Omental fat pad (tissue), 3 donors: ENCODE measurements at regions not wholly inside any gene's neighbourhood (a gene's known extent, or its start where the extent isn't known, plus 50 kb on each side); places are given as distances from the start of the nearest gene placed in this dataset.
A peak's percentile ranks its signal among the peaks of the same experiment; 100 is the strongest.

Experiments
- ATAC-seq: fragments of 150-250 bp; one replicate; pipeline ENCODE4 v1.9.1; 2016; ENCODE audit warnings: mild to moderate bottlenecking, moderate library complexity; ENCODE audit not compliant: low FRiP score
- DNase-seq: peaks from one replicate; pipeline ENCODE4 v3.0.0-alpha.2; 2019; ENCODE audit warnings: low spot score
- TF ChIP-seq, protein P1 (sequence below), 3 donors: fragments of 450-650 bp; IDR thresholded peaks; one replicate each; pipeline ENCODE4 v1.5.1; 2016 to 2017; ENCODE audit warnings: antibody characterized with exemption in 3 of 3, mild to moderate bottlenecking in 3 of 3, moderate library complexity in 2 of 3

DNA sequence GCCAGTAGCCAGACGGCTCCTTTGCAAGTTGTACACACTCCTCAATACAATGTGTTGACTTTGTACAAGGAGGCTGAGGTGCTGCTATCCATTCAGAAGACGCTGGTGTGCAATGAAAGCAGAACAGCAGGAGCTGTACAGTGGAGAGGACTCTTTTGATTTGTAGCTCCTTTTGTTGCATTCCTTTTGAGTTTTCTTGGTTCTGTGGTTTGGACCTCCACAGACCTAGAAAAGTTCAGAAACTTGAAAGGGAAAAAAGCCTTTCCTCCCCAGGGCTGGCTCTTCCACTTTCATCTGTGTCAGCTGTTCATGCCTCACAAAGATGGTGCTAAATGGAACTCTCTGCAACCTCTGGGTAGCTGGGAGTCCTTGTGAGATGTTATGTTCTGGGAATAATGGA, 117.4 kb downstream of the MAT2B start:
- no peak for DNase-seq

DNA sequence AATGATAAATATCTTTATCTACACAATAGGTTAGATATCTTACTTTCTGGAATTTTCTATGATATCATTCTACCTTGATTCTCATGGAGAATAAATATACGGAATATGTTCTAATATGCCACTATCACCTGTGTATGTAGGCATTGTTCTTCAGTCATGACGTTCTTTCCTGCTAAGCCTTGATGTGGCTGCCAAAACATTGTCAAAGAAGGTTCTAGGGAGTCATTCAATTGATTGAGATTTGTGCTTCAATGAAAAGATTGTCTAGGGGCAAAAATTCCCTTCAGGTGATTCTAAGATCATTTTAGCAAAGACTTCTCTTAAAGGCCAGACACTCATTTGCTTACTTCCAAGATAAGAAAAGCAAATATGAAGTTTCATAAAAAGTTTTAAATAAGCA, 118.1 kb downstream of the MAT2B start:
- ATAC-seq (no peak), DNase-seq (no peak)
- TF ChIP-seq, protein P1, sequence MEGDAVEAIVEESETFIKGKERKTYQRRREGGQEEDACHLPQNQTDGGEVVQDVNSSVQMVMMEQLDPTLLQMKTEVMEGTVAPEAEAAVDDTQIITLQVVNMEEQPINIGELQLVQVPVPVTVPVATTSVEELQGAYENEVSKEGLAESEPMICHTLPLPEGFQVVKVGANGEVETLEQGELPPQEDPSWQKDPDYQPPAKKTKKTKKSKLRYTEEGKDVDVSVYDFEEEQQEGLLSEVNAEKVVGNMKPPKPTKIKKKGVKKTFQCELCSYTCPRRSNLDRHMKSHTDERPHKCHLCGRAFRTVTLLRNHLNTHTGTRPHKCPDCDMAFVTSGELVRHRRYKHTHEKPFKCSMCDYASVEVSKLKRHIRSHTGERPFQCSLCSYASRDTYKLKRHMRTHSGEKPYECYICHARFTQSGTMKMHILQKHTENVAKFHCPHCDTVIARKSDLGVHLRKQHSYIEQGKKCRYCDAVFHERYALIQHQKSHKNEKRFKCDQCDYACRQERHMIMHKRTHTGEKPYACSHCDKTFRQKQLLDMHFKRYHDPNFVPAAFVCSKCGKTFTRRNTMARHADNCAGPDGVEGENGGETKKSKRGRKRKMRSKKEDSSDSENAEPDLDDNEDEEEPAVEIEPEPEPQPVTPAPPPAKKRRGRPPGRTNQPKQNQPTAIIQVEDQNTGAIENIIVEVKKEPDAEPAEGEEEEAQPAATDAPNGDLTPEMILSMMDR (IDR thresholded peaks at IDR 0.05), result no peak

More for the DNA sequence above, 117.4 kb downstream of the MAT2B start:
- TF ChIP-seq, protein P1 (IDR thresholded peaks at IDR 0.05), result no peak
- ATAC-seq, result no peak

DNA sequence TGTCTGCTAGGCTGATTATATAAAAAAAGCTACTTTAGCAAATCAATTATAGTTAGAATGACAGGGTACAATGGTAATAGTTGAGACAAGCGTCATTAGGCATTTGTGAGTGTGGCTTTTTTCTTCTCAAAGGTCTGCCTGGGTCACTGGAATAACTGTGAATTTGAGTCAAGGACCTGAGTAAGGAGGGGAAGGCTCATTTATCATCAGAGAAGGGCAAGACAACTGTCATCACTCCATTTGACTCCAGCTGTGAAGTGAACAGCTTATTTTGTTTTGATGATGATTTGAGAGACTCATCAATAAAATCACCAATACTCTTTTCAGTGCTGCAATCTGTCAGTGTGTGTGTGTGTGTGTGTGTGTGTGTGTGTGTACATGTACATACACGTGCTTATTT, 118.6 kb downstream of the MAT2B start:
- ATAC-seq (no peak), DNase-seq (no peak)
- TF ChIP-seq, protein P1 (IDR thresholded peaks at IDR 0.05), result no peak

DNA sequence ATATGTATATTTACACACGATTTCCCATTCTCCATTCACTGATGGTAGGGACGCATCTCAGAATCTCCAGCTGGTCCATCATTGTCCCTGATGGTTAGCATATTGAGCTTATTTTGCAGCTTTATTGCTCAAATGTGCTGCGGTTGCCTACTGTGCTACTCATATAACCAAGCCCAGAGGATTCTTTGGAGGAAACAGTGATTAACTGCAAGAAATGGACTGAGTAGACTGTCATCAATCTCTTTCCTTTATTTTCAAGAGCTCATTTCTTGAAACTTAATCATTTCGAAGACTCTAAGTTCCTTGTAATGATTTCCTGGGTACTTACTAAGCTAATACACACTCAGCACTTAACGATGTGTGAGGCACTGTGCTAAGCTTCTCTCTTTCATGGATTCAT, 119.0 kb downstream of the MAT2B start:
- DNase-seq (no peak), ATAC-seq (no peak)
- TF ChIP-seq, protein P1 (IDR thresholded peaks at IDR 0.05), result no peak

DNA sequence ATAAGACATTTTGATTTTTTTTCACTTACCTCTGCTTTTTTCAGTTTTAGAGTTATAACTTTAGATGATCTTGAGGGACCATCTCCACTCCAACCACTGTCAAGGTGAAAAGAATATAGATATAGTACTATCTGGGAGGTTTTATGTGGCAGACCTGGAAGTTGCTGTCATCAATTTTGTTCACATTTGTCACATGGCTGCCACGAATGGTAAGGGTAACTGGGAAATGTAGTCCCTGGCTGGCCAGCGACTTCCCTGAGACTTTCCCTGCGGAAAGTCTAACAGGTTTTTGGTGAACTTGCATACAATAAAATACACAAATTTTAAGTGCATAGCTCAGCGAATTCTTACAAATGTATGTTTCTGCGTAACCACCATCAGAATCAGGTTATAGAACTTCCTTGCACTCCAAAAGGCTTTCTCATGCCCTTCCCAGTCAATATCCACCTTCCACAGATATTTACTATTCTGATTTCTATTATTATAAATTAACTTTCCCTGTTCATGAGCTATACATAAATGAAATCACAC, 121.5 kb downstream of the MAT2B start:
- ATAC-seq (no peak), DNase-seq (no peak)
- TF ChIP-seq, protein P1 (IDR thresholded peaks at IDR 0.05), result no peak

DNA sequence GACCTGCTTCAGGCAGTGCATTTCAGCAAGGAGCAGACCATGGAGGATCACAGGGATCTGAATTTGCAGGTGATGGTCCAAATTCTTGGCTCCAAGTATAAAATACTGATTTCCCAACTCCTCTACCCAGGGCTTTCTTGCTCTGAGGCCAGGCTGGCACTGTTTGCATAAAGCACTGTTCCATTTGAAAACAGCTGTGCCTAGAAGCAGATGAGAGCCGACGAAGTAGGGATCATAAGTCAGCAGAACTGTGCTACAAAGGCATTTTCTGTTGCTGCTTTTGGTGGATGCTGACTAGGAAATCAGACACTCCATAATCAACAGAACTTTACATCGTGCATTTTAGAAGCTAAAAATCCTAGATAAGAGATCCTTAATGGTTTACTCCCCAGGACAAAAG, 126.4 kb downstream of the MAT2B start:
- ATAC-seq (peak; percentile 41), DNase-seq (no peak)
- TF ChIP-seq, protein P1 (IDR thresholded peaks at IDR 0.05), result no peak

DNA sequence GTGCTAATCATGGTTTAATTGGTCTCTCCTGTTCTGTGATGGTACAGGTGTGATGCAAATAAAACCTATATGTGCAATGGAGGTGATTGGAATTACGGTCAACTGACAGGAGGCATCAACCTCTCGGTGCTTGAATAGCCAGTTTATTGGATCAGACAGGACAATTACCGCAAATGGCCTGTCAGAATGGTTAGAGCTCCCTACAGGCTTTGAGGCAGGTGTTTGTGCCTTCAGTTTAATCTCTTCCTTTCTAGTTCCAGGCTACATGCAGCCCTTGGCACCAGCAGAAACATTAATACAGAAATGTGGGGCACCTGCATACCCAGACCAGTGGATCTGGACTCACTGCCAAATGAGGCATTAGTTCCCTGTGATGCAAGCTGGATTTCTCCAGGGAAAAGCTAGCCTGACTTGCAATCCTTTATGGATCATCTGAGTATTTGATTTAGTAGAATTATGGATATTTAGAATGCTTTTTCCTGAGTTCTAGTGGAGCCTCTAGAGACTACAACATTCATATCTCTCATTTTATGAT, 128.6 kb downstream of the MAT2B start:
- ATAC-seq (no peak), DNase-seq (no peak)
- TF ChIP-seq, protein P1 (IDR thresholded peaks at IDR 0.05), result no peak
